ENCODE measurements at regions not wholly inside any gene's neighbourhood (a gene's known extent, or its start where the extent isn't known, plus 50 kb on each side); places are given as distances from the start of the nearest gene placed in this dataset.

- no peak for TF ChIP-seq YY1 (IDR thresholded peaks at IDR 0.05; ENCODE audit: low read depth, low read length)
- no peak for TF ChIP-seq TAF1 (IDR thresholded peaks at IDR 0.05; ENCODE audit: low read depth, low read length)
- TF ChIP-seq CTCF (IDR thresholded peaks at IDR 0.05; ENCODE audit: control extremely low read depth in 1 of 3, insufficient read depth in 1 of 3, low read depth in 1 of 3, low read length in 3 of 3), result no peak
- no peak for TF ChIP-seq RAD21 (IDR thresholded peaks at IDR 0.05 in 1 of 2, conservative IDR thresholded peaks at IDR 0.05 in 1 of 2; ENCODE audit: low read depth in 2 of 2, low read length in 2 of 2)
- no peak for TF ChIP-seq SIRT6 (IDR thresholded peaks at IDR 0.05; ENCODE audit: low read length)
Observed at GRCh38 chr18:60249388-60249787, 123.2 kb downstream of the MC4R start.

Measured in H1 (cell line).